Activated T-cell treated with anti-CD3 and anti-CD28 coated beads, Interleukin-2, amount 50 U/mL, for 4 hours (primary cell): ENCODE measurements at regions not wholly inside any gene's neighbourhood (a gene's known extent, or its start where the extent isn't known, plus 50 kb on each side); places are given as distances from the start of the nearest gene placed in this dataset.

Experiments used
- ATAC-seq, 2 donors: fragments of 200-7000 bp; cut with Tn5 transposase; one replicate each; pipeline ENCODE4 v1.10.0; 2021
- DNase-seq: peaks from one replicate; pipeline ENCODE4 v3.0.0-alpha.2; 2020
- H3K27me3 Mint-ChIP-seq: one replicate; pipeline ENCODE4 v1.8.0; 2021; ENCODE audit warnings: low read depth, mixed read lengths
- H3K36me3 Mint-ChIP-seq: one replicate; pipeline ENCODE4 v1.8.0; 2022; ENCODE audit warnings: mixed read lengths; ENCODE audit not compliant: insufficient read depth
- H3K4me1 Mint-ChIP-seq: one replicate; pipeline ENCODE4 v1.8.0; 2021; ENCODE audit warnings: low read depth, mixed read lengths
- H3K4me3 Mint-ChIP-seq: one replicate; pipeline ENCODE4 v1.8.0; 2021; ENCODE audit warnings: mild to moderate bottlenecking, moderate library complexity, mixed read lengths
- H3K9me3 Mint-ChIP-seq: one replicate; pipeline ENCODE4 v1.8.0; 2021; ENCODE audit warnings: mixed read lengths

DNA sequence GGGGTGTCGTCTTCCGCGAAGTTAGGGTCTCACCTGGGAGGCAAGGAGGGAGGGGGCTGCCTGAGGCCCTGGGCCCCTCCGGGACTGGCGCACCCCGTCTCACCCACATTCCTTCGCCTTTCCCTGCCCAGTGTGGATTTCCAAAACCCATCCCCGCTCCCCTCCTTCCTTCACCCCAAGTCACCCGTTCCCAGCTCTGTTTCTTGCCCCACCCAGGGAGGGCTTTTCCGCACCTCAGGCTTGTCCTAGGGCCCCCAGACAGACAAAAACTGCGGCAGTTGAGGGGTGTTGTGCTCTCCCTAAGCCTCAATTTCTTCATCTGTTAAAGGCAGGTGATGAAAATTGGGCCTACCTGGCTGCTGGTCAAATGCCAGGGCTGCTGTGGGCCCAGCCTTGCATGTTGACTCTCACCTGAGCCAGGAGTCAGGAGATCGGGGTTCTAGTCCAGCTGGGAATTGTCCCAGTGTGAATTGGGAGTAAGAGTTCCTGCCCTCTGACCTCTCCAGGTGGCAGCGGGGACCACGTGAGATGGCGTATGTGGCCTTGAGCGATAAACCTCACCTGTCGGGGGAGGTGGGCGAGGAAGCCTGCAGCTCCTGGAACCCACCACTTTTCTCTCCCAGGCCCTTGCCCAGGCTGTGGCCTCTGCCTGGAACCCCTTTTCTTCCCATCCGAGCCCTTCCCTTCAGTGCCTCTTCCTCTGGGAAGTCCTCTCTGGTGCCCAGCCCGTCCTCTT lies 143.4 kb upstream of the IER5L start:
- ATAC-seq (no peak), DNase-seq (no peak)
- Mint-ChIP-seq H3K4me3 (no peak overlapping the region), H3K9me3 (no peaks in the 10 kb centered on the region), H3K4me1 (peaks cover 12% of the 10 kb centered on the region), H3K27me3 (peaks cover 2% of the 10 kb centered on the region), H3K36me3 (no peaks in the 10 kb centered on the region)

DNA sequence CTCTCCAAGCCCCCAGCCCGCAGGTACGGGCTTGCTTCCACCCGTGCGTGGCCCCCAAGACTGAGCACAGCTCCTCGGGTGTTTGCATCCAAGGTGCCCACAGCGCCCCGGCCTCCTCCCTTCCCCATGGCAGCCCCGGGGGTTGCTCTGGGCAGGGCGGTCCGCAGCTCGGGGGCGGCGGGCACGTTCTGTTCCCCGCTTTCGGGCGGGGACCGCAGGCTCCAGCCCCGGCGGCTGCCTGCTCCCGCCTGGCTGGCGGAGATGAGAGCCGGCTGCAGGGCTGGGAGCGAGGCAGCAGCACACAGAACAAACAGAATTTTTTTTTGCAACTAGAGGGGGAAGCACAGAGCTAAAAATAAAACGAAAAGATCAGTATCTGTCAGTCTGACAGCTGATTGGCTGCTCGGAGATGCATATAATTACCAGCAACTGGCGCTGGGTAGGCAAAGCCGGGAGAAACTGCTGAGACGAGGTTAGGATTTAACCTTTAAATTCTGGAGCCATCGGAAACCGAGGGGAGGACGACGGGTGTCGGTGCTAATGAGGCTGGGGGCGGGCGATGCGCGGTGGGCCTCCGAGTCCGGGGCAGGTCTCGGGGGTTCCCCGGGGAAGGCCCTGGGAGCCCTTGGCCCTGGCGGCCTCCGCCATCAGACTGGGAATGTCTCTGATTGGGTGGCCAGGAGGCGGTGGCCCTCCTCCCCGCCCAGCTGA lies 142.7 kb upstream of the IER5L start:
- peak; percentile 89 to 91 for ATAC-seq
- Mint-ChIP-seq H3K27me3 (peaks cover 2% of the 10 kb centered on the region), H3K36me3 (no peaks in the 10 kb centered on the region), H3K9me3 (no peaks in the 10 kb centered on the region), H3K4me3 (peak overlapping the region; percentile 73), H3K4me1 (peaks cover 12% of the 10 kb centered on the region)
- peak; percentile 43 for DNase-seq

DNA sequence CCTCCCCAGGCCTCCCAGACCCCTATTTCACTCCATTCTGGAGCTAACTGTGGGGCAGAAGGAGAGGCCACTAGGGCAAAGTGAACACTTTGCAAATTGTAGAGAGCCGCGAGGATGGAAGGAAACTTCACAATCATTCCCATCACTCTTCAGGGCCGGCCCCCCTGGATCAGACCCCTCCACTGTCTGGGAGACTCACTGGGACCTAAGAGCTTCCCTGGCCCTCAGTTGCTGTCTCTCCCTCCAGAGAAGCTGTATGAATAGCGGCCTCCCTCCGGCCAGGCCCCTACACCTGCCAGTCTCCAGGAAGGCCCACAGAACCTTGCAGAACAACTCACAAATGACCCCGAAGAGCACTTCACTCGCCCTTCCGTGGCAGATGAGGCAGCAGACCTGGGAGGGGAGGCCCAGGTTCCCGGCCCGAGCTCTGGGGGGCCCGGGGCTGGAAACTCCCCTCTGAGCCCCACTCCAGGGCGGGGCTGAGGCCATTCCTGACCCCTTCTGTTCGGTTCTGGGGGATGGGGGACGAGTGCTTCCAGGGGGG lies 141.9 kb upstream of the IER5L start:
- peaks cover 2% of the 10 kb centered on the region for H3K27me3 Mint-ChIP-seq
- peak in 1 of 2 donors; percentile 3 for ATAC-seq
- H3K4me1 Mint-ChIP-seq = peaks cover 12% of the 10 kb centered on the region
- no peaks in the 10 kb centered on the region for H3K36me3 Mint-ChIP-seq
- H3K4me3 Mint-ChIP-seq = no peak overlapping the region
- H3K9me3 Mint-ChIP-seq = no peaks in the 10 kb centered on the region
- no peak for DNase-seq

DNA sequence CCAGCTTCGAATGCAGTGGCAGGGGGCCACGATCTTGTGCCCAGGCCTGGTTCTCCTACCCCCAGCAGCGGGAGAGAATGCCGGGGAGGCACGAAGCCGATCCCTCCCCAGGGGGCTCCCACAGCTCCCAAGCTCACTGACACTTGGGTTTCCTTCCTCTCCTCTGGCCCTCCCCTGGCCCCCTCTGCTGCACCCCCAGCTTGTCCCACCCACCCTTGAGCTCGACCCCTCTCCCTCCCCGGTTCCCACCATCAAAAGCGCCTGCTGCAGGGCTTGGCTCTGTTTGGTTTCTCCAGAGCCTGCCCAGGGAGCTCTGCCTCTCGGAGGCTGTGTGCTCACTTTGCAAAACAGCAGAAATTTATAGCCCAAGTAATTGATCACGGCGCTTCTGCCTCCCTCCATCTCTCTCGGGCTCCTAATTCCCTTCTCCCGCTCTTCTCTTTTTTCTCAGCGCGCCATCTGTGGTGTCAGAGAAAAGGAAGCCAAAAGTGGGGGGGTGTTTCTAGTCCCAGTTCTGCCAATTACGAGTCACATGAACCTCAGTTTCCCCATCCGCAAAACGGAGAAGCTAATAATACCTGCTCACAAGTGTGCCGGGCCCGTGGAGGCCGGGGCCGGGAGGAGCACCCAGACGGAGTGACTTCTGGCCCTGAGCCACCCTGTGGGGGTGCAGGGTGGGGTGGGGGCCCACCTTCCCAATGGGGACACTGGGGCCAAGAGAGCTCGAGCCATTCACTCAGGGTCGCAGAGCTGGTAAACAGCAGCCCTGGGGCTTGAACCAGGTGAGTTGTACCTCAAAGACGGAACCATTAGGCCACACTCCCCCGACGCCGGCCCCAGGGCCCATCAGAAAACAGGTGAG lies 141.2 kb upstream of the IER5L start:
- Mint-ChIP-seq H3K9me3 (no peaks in the 10 kb centered on the region), H3K27me3 (peaks cover 2% of the 10 kb centered on the region), H3K36me3 (no peaks in the 10 kb centered on the region), H3K4me1 (peaks cover 12% of the 10 kb centered on the region), H3K4me3 (no peak overlapping the region)
- DNase-seq (no peak), ATAC-seq (no peak)

DNA sequence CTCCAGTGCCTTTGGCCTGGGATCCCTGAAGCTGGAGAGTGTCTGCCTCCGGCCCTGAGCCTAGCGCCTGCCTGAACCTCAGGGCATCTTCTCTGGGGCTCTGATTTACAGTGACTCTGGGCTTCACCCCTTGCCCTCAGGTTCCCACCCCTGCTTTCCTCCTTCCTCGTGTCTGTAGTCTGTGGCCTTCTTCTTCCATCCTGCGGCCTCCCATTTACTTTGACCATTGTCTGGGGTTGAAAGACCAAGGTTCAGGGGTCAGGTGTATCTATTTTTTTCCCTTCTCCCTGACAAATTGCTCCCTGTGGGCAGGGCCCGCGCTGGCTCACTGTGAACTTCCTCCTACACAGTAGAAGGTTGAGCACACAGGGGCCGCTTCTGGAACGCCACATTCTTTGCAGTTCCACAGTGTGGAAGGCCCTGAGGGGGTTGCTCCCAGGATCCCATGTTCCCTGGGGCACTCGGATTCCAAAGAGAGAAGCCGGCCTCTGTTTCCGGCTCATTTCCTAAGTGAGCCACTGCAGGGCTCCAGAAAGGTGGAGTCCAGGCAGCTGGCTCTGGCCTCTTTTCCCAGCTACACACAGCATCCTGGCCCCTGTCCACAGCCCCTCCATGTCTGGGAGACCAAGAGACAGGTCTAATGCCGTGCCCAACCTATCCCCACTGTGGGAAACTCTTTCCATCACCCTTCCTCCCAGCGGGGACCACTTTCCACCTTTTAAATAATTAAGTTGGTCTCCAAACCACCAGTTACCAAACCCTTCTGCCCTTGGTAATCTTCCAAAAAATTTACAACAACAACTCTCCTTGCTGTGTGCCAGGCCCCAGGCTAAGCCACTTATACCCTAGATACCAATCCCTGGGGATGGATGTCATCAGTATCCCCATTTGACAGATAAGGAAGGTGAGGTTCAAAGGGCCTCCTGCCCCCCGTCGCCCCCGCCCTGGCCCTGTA lies 140.3 kb upstream of the IER5L start:
- H3K4me1 Mint-ChIP-seq = peaks cover 10% of the 10 kb centered on the region
- H3K36me3 Mint-ChIP-seq = no peaks in the 10 kb centered on the region
- no peak for DNase-seq
- no peaks in the 10 kb centered on the region for H3K9me3 Mint-ChIP-seq
- no peak overlapping the region for H3K4me3 Mint-ChIP-seq
- ATAC-seq = no peak
- peaks cover 2% of the 10 kb centered on the region for H3K27me3 Mint-ChIP-seq

DNA sequence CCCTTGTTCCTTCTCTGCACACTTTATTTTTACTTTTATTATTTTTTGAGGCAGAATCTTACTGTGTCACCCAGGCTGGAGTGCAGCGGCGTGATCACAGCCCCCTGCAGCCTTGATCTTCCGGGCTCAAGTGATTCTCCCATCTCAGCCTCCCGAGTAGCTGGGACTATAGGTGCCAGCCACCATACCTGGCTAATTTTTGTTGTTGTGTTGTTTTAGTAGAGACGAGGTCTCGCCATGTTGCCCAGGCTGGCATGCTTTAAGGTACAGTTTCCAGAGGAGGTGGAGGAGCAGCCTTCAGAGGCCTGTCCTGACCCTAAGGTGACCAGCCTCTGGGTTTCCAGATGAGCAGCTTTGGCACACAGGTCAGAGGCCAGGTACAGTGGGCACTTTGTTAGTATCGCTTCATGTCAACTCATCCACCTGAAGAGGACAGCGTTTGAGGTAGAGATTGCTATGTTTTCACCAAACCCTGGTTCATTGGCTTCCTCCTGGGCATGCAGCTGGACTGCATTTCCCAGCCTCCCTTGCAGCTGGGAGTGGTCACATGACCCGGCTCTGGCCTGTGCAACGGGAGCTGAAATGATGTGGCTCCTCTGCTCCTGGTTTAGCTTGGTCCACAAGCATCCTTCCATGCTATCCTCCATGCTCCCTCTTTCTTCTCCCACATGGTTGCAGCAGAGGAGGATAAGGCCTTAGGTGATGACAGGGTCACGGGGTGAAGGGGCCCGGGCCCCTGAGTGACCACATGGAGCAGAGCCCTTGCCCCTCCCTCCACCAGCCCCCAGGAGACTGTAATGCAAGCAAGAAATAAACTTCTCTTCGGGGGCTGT lies 139.3 kb upstream of the IER5L start:
- DNase-seq = no peak

DNA sequence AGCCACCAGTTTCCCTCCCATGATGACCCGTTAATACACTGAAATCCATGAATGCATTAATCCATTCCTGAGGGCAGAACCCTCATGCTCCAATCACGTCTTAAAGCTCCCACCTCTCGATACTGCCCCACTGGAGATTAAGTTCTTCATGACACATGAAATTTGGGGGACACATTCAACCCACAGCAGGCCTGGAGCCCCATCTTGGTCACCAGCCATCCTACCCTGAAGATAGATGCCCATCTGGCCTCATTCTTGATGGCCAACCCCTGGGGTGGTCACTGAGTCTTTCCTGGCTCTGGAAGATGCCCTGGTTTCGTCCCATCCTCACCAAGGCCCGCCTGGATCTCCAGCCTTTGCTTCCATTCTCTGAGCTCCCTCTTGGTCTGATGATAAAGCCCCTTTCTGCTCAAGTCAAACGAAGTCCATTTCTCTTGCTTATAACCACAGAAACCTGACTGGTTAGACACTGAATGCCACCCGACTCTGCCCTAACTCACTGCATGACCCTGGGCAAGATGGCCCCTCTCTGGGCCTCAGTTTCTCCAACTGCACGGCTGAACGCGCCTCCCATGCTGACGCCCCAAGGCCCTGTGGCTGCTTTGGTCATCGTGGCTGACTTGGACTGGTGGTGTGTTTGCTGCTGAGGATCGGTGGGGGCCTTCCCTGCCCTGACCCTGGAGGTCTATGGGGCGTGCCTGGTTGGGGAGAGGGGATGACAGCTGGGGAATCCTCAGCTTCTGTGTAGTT lies 138.4 kb upstream of the IER5L start:
- Mint-ChIP-seq H3K9me3 (no peaks in the 10 kb centered on the region), H3K36me3 (no peaks in the 10 kb centered on the region), H3K4me1 (peaks cover 10% of the 10 kb centered on the region), H3K4me3 (no peak overlapping the region), H3K27me3 (peaks cover 2% of the 10 kb centered on the region)
- DNase-seq (no peak), ATAC-seq (no peak)

More for the DNA sequence above, 139.3 kb upstream of the IER5L start:
- H3K9me3 Mint-ChIP-seq = no peaks in the 10 kb centered on the region
- H3K4me3 Mint-ChIP-seq = no peak overlapping the region
- peaks cover 10% of the 10 kb centered on the region for H3K4me1 Mint-ChIP-seq
- ATAC-seq = no peak
- peaks cover 2% of the 10 kb centered on the region for H3K27me3 Mint-ChIP-seq
- no peaks in the 10 kb centered on the region for H3K36me3 Mint-ChIP-seq

DNA sequence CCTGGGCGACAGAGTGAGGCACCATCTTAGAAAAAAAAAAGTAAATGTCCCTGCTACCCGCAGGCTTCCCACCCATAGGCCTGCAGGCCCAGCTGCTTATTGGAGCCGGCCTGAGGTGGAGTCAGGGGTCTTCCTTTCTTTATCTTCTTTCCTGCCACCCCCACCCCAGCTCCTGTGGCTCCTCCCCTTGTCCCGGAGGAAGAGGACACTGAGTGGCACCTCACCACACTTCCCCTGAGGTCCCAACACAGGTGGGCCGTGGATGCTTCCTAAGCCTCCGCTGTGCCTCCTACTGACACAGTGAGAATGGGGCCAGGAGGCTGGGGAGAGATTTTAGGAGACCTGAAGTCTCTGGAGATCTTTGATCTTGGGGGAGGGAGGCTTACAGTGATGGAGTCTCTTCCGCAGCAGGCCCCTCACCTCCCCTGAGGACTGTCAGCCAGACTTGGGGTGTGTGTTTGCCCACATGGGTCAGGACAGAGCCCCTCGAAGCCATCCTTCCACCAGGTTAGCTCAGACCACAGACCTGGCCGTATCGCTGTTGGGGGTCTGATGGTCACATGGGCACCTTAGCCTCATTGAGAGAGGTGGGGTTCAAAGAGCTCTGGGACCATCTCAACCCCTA lies 135.4 kb upstream of the IER5L start:
- ATAC-seq (no peak), DNase-seq (no peak)
- Mint-ChIP-seq H3K4me1 (no peaks in the 10 kb centered on the region), H3K27me3 (peaks cover 2% of the 10 kb centered on the region), H3K9me3 (no peaks in the 10 kb centered on the region), H3K36me3 (no peaks in the 10 kb centered on the region), H3K4me3 (no peak overlapping the region)

DNA sequence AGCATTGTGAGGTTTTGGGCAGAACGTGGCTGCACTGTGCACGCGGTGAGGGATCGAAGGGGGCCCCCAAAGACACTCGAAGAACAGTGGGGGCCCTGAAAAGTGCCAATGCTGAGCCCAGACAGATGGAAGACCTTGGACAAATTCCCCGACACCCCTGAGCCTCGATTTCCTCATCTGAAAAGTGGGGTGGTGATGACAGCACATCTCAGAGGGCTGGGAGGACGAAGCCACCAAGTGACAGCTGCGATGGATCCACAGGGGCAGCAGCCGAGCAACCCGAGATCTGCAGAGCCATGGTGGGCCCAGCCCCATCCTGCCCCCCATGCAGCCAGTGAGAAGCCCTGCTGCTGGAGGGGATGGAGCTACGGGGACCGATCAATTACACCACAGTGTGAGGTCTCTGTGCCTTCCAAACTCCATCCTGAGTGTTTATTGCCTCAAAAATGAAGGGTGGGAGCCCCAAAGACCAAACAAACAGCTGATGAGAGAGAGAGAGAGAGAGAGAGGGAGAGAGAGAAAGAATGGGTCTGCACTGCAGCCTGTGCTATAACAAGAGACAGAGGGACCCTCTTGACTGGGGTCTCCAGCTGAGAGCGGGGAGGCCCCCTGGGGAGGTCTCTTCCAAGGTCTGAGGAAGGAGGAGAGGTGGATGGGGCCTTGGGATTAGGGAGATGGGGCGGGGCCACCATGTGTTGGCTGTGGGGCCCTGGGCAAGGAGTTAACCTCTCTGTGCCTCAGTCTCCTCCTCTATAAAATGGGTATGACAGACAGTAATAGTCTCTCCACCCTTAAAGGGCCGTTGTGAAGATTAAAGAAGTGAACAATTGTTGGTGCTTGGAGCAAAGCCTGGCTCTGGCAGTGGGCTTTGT lies 134.4 kb upstream of the IER5L start:
- no peaks in the 10 kb centered on the region for H3K36me3 Mint-ChIP-seq
- H3K27me3 Mint-ChIP-seq = no peaks in the 10 kb centered on the region
- H3K9me3 Mint-ChIP-seq = no peaks in the 10 kb centered on the region
- H3K4me1 Mint-ChIP-seq = no peaks in the 10 kb centered on the region
- ATAC-seq (no peak), DNase-seq (no peak)
- no peak overlapping the region for H3K4me3 Mint-ChIP-seq

DNA sequence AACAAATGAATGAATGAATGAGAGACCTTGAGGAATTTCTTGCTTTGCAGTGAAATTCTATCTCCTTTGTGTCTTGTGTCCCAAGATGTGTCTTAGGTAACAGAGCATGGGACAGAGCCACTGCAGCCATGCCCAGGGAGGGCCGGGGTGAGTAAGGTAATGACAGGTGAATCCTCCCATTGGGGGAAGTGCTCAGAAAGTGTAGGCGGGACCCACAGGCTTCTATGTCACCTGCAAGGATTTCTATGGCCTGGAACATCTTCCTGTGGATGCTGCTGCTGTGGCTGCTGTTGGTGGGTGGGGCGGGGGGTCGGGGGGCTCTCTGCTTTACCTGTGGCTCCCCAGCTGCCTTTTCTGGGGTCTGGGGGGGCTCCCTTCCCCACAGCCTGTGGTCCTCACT lies 133.6 kb upstream of the IER5L start:
- no peak for ATAC-seq
- H3K36me3 Mint-ChIP-seq = no peaks in the 10 kb centered on the region
- DNase-seq = no peak
- no peak overlapping the region for H3K4me3 Mint-ChIP-seq
- no peaks in the 10 kb centered on the region for H3K27me3 Mint-ChIP-seq
- H3K9me3 Mint-ChIP-seq = no peaks in the 10 kb centered on the region
- peaks cover 4% of the 10 kb centered on the region for H3K4me1 Mint-ChIP-seq

DNA sequence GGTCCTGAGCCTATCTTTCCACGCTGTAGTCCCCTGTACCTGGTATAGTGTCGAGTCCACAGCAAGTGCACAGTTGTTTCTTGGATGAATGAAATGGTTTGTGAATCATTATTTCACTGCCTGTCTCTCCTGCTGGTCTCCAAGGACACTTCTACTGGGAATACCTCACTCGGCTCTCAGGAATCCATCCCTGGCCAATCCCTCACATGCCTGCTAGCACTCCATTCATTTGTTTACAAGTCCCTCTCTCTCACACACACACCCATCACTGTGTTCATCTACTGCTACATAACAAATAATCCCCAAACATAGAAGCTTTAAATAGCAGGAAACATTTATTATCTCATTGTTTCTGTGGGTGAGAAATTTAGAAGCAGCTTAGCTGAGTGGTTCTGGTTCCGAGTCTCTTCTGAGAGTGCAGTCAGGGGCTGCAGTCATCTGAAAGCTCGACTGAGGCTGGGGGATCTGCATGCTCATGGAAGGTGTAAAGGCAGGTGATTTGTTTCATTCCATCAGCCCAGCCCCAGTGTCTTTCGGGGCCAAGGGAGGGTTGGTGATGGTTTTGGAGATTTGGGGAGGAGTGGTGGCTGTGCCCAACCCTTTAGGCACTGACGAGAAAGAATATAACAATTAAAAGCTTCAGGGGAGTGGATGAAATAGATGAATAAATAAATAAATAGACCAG lies 132.7 kb upstream of the IER5L start:
- Mint-ChIP-seq H3K36me3 (no peaks in the 10 kb centered on the region), H3K9me3 (no peaks in the 10 kb centered on the region), H3K4me1 (peaks cover 4% of the 10 kb centered on the region), H3K4me3 (no peak overlapping the region), H3K27me3 (no peaks in the 10 kb centered on the region)
- no peak for ATAC-seq
- DNase-seq = no peak
